ENCODE measurements at regions not wholly inside any gene's neighbourhood (a gene's known extent, or its start where the extent isn't known, plus 50 kb on each side); places are given as distances from the start of the nearest gene placed in this dataset.

DNA sequence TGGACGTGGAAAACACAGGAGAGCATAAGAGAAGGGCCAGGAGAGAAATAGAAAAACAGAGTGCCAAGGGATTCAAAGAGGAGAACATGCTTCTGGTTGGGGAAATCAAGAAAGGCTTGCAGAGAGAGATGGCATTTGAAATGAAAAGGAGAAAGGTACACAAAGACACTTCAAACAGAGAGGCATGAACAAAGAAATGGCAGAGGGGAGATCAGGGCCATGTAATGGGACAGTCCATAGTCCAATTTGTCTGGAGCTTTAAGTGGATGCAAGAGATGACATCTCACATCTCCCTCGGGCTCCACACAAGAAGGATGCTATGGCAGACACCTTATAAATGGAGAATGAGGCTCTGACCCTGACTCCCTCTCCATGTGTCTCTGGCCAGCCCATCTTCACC, 331.1 kb downstream of the MLLT3 start:
- DNase-seq: no peak

DNA sequence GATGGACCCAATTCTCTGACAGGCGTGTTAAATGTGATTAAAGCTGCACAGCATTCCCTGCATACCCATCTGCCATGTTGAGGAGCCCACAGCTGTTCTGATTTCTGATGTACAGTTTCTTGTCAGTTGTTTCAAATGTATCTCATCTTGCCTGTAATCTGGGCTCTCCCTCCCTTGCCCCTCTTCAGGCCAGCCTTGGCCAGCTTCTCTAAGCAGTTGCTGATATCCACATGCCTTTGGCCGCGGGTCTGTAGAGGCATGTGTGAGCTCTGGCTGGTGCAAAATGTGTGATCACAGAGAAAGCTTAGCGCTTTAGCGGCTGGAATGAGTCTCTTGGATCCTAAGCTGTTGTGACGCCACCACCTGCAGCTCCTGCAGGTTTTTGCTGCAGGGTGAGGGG, 332.0 kb downstream of the MLLT3 start:
- no peak for DNase-seq

DNA sequence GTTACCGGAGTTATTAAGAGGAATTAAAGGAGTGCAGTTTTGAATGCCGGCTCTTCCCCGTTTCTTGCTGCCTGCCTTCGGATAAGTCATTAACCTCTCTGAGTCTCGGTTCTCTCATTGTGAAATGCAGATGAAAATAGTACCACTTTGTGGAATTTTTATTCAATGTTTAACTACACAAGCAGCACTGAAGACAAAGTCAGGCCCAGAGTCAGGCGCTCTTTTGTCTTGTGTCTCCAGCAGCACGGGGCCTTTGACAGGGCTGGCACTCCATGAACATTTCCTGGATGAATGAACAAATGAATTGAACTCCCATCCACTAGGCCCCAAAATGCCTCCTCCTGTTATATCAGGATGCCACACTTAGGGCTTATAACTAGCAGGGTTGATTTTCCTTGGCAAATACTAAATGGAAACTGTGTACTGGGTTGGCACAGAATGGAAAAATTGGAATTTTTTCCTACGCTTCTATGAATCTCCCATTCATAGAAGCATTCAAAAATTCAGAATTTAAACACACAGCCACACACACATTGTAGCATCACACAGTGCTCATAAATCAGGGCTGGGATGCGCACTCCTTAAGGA, 332.8 kb downstream of the MLLT3 start:
- DNase-seq: no peak

DNA sequence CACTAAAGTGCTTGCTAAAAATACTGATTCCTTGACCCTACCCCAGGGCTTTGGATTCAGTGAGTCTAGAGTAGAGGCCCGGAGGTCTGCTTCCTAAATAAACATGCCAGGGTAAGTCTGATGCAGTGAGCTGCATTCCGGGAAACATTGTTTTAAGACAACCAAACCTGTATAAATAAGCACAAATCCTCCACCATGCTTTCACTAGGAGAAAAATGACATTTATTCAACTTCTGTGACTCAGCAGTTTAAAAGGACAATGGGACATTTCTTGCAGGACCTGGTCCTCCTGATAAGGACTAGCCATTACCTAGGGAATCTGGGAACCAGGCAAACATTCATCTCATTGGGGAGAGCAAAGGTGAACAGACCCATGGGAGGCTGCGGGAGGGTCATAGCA, 335.3 kb downstream of the MLLT3 start:
- no peak for DNase-seq

DNA sequence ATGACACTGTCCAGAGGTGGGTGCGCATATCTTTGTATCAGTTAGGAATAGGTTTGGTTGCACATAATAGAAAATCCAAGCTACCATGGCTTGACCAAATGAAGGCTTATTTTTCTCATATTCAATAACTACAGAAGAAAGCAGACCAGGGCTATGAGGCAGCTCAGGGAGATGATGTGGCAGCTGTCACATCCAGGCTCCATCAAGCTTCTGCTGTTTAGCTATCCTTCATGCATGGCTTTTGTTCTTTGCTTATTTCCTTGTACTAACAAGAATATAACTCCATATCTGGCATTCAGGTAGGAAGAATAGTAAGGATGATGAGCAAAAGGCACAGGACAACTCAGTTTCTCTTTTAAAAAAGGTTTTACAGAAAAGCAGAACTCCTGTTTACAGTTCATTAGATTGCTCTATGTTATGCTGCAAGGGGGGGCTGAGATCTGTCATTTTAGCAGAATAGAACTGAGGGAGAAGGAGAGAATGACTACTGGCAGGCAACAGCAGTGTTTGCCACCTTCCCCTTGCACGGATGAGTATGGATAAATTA, 336.1 kb downstream of the MLLT3 start:
- DNase-seq: no peak

DNA sequence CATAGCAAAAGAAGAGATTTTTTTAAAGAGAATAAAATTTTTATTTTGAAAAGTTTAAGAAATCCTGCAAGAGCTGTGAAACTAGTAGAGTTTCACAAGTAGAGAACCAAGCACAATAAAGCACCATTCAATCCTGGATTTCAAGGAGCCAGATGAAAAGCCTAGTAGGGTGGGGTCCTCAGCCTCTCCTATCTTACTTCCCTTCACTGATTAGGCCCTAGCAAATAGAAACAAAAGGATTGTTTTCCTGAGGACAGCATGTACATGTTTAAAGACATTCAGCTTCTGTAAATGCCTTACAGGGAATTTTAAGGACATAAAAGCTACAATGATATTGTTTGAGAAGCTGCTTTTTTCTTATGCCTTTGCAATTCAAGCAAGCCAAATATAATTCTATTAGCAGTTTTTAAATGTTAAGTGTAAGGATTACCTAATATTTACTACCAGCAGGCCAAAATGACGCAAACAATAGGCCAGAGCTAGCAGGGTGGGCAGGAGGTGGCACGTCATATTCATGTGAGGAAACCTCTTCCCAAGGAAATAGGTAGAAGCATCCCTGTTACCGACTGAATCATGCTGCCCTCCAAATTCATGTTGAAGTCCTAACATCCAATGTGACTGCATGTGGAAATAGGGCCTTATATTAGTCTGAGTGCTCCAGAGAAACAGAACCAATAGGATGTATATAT, 337.6 kb downstream of the MLLT3 start:
- no peak for DNase-seq

DNA sequence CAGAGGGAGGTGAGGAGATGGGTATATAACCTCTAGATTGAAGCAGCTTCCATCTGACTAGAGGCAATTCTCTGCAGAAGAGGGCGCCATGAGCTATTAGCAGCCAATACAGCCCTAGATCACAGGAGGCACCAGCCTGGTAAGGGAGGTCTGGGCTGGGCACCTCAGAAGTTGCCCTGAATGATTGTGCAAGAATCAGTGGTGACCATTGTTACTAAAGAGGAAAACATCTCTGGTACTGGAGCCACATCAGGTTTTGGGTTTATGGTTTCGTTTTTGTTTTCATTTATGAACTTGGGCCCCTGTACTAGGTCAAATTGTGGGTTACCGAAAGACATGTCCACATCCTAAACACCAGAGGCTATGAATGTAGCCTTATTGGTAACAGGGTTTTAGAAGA, 342.0 kb downstream of the MLLT3 start:
- DNase-seq: no peak

DNA sequence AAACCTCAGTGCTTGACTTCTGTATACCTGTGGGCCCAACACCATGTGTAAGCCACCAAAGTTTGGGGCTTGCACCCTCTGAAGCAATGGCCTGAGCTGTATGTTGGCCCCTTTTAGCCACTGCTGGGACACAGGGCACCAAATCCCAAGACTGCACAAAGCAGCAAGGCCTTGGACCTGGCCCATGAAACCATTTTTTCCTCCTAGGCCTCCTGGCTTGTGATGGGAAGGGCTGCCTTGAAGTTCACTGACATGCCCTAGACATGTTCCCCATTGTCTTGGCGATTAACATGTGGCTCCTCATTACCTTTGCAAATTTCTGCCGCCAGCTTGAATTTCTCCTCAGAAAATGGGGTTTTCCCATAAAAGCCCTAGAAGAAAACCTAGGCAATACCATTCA, 345.5 kb downstream of the MLLT3 start:
- DNase-seq: no peak

DNA sequence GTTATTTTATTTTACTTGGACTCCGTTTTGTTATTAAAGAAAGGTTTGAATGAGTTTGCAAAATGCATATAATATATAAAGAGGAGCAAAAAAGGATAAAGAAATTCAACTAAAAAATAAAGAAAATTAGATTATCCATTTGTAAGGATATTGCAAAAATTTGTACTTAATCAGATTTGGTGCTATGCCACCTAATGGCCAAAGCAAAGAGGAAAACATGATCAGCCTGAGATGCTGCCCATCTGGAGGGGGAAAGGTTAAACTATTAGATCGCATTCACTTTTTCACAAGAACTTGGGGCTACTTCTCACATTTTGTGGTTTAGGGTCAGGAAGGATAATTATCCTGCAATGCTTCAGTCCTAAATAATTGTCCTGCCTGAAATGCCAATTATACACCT, 350.6 kb downstream of the MLLT3 start:
- DNase-seq: no peak

DNA sequence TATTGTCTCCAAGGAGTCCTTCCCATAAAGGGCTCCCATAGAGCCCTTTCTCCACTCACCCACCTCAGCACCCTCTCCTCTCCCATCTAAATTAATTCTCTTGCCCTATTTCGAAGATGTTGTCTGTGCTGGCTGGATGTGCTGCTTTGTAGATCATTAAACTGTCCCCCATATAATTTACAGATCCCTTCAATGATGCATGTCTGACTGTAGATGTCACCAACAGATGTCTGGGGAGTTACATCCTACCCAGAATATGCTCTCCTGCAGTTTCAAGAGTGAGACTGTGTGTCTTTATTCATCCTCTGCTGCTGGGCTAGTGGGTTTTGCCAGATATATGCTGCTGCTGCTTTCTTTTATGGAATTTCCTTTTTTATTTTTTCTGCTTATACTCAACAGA, 351.2 kb downstream of the MLLT3 start:
- DNase-seq: no peak

DNA sequence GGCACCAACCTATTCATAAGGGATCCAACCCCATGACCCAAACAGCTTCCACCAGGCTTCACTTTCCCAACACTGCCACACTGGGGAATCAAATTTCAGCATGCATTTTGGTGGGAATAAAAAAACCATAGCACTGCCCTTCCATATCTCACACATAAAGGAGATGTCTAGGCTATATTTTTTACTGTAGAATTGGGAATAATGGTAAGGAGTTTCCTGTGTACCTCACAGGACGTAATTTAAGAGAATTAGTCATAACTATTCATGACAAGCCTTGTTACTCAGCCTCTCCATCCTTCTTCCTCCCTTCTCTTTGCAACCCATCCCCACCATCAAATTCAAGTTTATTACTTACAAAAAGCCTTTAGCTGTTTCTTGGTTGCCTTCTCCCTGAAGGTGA, 352.1 kb downstream of the MLLT3 start:
- DNase-seq: no peak

DNA sequence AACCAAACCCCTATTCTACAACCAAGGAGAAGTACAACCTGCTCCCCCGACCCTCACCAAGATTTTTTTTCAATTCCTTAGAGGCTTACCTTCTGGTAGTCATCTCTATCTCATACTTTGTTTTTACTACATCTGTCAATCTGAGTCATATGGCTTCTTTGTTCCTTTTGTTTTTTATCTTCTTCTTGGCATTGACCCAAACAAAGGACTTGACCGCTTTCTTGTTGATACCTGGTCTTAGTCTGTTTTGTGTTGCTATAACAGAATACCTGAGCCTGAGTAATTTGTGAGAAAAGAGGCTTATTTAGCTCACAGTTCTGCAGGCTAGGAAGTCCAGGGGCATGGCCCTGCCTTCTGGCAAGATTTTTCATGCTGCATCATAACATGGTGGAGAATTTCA, 352.7 kb downstream of the MLLT3 start:
- DNase-seq: no peak

DNA sequence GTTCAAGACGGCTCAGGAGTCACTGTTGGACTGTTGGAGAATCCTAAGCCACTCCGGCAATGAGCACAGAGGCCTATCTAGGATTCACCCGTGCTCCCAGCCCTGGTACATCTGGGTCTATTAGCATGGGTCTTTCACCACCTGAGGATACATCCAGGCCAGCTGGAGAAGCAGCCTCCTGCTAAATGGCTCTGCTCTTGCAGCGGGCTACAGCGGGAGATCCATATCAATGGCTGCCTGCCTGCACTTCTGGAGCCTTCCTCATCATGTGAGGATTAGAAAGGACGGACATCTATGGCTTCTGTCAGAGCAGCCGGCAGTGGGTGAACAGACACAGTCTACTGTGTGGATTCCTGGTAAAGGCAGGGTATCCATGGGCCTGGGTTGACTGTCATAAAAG, 357.4 kb downstream of the MLLT3 start:
- no peak for DNase-seq

DNA sequence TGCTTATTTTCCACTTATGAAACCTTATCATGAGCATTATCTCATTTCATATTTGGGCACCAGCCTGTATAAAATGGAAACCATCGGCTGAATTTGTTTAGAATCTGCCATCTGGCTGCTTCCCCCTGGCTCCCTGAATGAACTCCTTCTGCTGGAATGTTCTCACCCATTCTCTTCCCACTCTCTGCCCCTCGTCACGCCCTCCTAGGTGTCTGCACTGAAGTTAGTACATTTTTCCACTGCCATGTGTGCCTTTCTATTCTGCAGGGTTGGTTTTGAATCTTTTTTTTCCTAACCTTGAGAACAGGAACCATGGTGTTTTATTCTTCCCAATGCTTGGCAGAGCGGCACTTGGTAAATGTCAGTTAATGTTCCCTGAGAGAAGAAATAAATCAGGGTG, 359.7 kb downstream of the MLLT3 start:
- no peak for DNase-seq

DNA sequence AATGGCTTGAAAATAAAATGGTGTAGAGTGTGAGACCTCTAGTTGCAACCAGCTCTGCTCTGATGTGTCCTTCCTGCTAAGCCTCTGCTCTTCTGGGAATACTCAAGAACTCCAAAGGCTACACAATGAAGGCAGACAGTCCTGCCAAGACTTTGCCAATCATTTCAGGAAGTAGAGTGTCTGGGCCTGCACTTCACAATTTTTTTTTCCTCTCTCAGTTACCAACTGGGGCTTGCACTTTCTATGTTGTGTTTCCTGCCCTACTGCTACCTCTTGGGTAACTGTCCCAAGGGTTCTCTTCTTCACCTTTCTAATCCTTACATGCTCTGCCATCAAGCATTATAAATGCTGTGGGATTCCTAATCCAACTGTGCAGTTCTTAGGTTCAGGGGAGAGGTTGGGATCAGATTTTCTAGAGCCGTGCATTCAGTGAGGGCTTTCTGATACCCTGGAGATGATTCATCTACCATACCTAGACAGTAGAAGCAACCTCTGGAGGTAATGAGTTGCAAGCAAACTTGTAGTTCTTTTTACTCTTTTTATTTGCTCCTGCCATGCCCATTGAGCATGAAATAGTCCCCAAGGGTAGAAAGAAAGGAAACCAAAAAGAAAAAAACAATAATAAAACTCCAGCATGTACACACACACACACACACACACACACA, 365.9 kb downstream of the MLLT3 start:
- DNase-seq: no peak

DNA sequence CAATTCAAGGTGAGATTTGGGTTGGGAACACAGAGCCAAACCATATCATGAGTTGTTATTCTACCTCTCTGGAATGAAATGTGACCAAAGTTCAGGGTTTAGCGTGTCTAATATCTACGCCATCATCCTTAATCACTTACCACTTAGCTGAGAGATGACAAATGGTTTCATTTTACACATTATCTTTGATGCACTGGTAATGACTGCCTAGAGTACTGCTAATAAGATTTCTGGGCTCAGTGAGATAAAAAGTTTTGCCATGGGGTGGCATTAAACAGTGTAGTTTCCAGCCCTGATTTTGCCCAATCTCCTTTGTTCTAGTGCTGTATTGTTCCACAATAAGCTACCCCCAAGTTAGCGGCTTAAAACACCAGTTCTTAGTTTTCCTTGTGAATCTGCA, 367.2 kb downstream of the MLLT3 start:
- no peak for DNase-seq

DNA sequence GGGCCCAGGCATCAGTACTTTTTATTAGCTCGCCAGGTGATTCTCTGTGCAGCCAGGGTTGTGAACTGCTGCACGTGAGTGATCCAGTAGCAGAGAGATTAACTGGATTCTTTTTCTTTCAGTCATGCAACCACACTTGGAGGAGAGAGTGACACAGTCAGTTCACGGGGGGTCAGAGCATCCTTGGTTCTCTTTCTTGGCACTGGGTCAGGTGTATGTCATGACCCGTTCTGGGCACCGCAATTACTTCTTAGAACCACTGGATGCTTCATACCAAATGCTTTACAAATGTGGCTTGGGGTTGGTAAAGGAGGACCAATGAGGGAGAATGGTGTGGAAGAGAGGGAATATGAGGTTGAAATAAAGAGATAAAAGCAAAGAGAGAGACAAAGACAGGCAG, 368.7 kb downstream of the MLLT3 start:
- DNase-seq: no peak

DNA sequence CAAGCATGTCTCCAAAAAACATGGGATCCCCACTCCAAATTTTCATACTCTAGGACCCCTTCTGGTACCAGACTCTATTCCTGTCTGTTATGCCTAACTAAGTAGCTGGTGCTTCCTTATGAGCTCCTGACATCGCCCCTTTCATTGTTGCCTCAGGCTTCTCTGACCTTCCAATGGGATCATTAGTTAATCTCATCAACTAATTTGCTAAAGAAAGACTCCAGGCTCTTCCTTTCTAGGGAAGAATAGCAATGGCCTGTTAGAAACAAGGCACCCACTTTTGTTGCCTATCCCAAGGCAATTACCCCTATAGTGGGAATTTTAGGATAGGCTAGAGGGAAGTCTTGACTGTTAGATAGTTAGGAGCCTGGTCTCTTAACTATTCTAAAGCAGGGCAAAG, 369.5 kb downstream of the MLLT3 start:
- DNase-seq: no peak

DNA sequence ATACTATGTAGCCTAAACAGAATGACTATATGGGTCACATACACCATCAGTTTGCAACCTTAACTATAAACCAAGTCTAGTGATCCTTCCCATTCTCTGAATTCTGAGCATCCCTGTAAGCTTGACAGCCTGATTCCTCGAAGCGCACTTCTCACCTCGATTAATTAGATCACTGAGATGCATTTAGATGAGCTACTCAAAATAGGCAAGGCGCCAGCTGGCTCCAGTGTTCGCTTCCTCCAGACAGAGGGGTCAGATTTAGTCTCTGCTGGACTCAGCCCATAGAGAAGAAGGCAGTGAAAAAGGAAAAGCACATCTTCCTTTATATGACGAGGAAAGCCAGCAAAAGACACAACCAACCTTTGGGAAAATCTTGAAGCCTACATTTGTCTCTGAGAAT, 371.5 kb downstream of the MLLT3 start:
- DNase-seq: no peak

DNA sequence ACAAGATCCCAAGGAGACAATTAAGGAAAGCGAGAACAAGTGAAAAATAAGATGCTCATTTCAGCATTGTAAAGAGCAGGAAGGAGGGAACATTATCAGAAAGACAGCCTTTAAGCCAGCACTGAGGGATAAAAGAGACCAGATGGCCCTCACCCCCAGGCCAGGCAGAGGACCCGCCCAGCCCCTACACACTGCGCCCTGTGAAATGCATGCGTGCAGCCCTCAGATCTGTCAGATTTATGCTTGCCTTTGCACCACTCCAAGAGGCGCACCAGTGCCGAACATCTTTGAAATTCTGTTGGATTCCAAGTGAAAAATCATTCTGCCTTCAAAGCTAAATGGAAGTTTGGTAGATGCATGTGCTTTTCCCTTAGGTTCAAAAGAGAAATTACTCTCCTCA, 378.0 kb downstream of the MLLT3 start:
- no peak for DNase-seq

DNA sequence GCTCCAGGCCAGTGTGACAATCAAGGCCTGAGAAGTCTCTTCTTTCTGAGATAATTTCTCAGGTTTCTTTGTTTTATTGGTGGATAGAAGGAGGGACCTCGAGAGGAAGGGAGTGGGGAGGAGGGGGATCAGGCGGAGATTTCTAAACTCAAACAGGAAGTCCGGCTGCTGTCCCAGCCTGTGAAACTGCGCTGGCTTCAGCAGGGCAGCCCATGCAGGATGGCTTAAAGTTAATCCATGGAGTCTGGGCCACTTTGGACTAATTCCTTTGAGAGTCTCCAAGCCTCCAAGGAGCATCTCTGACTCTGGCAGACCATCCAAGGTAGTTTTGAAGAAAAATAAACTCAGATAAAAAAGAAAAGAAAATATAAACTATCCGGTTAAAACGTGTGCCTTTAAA, 378.5 kb downstream of the MLLT3 start:
- no peak for DNase-seq

DNA sequence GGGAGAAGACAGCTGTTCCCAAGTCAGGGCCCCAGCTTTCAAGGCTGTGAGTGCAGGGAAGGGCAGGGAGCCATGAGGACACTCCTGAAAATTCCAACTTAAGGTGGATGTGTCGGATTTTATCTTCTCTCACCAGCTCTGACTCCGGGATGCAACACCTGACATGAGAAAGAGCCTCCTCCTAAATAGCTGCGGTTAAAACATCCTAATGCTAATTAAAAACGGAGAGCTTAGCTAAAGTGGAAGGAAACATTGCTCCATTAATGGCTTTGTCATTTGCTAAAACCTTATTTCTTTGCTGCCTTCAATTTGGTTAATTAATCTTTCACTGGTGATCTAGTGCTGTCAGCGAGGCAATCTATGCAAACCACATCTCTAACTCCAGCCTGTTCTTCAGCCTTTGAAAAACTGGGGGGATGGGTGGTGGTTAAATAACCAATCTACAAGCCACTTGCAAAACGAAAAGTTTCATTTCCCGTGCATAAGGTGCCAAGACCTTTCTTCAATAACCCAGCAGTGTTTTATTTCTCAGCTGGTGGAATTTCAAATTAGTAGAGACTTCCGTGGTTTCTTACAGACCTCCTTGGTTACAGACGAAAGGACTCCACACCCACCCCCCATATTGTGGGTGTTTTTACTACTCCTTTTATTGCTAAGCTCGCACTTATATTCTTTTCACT, 379.6 kb downstream of the MLLT3 start:
- no peak for DNase-seq

DNA sequence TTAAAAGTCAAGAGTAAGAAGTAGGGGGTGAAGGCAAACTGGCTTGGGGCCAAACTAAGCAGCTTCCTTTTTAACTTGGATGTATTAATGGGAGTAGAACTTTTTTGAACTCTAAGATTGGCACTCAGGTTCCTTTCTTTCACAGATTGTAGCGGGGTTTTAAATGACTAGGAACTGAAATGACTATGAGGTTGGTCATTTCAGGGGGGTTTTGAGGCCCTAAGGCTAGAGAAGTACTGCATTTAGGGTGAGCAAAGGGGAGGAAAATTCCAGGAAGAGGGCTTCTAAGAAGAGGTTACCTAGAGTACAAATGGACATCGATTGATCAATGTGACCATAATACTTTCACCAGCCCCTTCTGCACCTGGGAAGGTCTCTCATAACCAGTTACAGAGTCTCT, 381.8 kb downstream of the MLLT3 start:
- DNase-seq: no peak

DNA sequence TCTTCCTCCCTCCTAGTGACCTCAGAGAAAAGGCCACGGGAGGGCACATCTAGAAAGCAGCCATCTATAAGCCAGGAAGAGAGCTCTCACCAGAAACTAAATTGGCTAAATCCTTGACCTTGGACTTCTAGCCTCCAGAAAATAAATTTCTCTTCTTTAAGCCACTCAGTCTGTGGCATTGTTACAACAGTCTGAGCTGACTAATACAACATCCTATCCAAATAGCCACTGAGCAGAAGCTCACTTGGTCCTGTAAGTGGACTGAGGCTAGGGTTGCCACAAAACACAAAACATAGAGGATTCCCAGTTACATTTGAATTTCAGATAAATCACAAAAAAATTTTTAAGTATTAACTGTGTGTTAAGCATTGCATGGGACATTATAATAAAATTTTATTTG, 383.4 kb downstream of the MLLT3 start:
- no peak for DNase-seq

Measured in NCI-H748 treated with DMSO at 0.1 percent for 48 hours (cell line).